Fibroblast of villous mesenchyme (primary cell): ENCODE measurements at regions not wholly inside any gene's neighbourhood (a gene's known extent, or its start where the extent isn't known, plus 50 kb on each side); places are given as distances from the start of the nearest gene placed in this dataset.

Experiments
- DNase-seq: peaks from one replicate; pipeline ENCODE4 v3.0.0-alpha.2; 2010; ENCODE audit warnings: low read depth
- H3K4me3 ChIP-seq: 2 replicates; pipeline ENCODE4 v1.5.1; 2011; ENCODE audit warnings: low read depth, mild to moderate bottlenecking, low read length
- TF ChIP-seq, protein P1 (sequence below): IDR thresholded peaks from 2 replicates; pipeline ENCODE4 v1.5.1; 2012; ENCODE audit warnings: low read depth, mild to moderate bottlenecking, low read length; ENCODE audit not compliant: insufficient read depth

DNA sequence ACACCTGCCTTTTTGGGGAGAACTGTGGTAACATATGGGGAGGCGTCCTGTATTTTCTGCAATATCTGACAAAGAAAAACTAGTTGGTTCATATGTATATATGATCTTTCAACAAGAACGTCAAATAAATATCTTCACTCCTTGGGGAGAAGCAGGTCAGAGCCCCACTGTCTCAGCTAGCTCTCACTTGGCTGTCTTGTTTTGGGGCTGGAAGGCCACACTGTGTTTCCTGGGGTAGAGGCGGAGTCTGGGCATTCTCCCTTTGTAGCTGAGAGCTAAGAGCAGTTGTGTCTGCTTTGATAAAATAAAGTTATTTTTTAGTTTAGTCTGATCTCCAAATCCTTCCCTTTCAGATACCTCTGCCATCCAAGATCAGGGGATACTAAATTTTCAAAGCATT, 83.9 kb upstream of the IGFBP3 start:
- TF ChIP-seq, protein P1, sequence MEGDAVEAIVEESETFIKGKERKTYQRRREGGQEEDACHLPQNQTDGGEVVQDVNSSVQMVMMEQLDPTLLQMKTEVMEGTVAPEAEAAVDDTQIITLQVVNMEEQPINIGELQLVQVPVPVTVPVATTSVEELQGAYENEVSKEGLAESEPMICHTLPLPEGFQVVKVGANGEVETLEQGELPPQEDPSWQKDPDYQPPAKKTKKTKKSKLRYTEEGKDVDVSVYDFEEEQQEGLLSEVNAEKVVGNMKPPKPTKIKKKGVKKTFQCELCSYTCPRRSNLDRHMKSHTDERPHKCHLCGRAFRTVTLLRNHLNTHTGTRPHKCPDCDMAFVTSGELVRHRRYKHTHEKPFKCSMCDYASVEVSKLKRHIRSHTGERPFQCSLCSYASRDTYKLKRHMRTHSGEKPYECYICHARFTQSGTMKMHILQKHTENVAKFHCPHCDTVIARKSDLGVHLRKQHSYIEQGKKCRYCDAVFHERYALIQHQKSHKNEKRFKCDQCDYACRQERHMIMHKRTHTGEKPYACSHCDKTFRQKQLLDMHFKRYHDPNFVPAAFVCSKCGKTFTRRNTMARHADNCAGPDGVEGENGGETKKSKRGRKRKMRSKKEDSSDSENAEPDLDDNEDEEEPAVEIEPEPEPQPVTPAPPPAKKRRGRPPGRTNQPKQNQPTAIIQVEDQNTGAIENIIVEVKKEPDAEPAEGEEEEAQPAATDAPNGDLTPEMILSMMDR = no peak
- no peak for DNase-seq
- no peak overlapping the region for H3K4me3 ChIP-seq

DNA sequence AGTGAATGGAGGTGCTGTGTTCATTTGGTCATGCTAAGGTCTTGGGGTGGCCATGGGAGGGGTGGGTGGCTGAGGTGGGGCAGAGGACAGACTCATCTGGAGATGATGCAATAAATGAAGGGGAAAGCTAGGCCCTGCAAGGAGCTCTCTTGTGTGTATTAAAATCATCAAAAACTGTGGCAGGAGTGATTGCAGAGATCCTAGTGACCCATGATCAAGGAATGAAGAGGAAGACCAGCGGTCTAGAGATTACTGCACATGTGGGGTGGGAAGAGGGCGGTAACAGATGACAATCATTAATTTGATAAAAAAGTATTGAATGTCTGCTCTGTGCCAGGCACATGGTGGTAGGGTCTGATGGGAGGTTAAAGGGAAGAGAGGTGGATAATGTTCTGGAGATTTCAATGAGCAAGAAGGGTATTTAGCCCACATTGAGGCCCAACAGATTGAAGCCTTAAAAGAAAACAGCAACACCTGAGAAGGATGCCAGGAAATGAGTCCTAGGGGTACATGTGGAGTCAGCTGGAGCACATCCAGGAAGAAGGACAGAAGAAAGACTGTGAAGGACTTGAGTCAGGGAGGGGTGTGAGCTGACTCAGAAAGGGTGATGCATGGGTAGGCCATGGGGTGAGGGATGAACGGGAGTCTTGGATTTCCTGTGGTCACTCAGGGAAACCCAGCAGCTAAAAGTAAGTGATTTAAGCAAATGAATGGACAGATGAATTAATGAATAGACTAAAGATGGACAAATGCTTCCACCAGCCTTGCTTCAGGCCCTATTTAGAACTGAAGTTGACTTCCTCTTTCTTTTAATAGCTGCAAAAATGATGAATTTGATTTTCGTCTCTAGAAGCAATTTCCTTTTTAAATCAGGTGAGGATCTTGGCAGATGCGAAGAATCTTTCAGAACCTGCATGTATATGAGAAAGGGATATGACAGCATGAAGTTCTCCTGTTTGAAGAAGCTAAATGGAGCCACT, 83.1 kb upstream of the IGFBP3 start:
- TF ChIP-seq, protein P1 = no peak
- no peak overlapping the region for H3K4me3 ChIP-seq
- DNase-seq = no peak

DNA sequence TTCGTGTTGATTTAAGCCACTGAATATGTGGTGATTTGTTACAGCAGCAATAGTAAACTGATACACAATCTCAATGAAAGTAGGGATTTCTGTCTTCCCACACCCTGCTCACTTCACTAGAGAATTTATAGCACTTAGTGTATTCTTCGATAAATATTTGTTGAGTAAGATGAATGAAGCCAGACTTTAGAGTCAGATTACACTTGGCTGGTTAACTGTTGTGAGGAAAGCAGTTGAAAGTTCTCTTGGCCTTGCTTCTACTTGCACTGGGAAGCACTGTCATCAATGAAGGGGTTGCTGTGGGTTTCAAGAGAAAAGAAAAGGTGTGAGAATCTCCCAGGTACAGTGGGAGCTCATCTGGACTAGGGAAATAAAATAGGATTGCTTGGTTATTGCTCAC, 82.1 kb upstream of the IGFBP3 start:
- TF ChIP-seq, protein P1 = no peak
- H3K4me3 ChIP-seq = no peak overlapping the region
- DNase-seq = no peak

DNA sequence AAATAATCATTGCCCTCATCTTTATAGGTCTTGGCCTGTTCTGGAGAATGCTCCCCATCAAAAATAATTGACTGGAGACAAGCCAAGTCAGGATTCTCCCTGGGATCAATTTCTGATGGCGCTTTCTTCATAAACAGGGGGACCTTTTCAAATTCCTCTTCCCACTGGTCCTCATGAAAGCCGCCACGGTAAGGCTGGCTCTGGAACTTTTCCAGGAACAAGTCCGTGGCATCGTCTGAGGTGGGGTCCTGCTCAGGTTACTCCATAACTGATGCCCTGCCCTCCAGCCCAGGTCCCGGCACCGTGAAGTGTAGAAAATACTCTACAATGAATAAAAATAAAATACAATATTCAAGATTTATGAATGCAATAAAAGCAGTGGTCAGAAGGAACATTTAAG, 79.4 kb upstream of the IGFBP3 start:
- TF ChIP-seq, protein P1 = no peak
- DNase-seq = no peak
- H3K4me3 ChIP-seq = no peak overlapping the region

DNA sequence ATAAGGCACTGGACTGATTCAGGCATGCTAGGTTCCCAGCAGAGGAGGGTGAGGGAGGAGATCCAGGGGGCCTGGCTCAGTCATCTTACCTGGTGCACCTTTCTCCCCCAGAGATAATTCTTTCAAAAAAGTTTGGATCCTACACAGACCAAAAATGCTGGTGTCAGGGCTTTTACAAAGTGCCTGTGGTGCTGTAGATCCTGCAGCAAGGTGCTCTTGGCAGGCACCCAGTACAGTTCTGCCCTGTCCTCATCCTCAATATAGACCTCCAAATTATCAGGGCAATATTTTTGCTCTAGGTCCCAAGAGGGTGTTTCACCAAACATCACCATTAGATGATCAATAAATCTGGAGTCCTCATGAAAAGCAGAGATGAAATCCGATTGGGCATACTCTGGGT, 78.5 kb upstream of the IGFBP3 start:
- TF ChIP-seq, protein P1 = no peak
- DNase-seq = no peak
- H3K4me3 ChIP-seq = no peak overlapping the region

DNA sequence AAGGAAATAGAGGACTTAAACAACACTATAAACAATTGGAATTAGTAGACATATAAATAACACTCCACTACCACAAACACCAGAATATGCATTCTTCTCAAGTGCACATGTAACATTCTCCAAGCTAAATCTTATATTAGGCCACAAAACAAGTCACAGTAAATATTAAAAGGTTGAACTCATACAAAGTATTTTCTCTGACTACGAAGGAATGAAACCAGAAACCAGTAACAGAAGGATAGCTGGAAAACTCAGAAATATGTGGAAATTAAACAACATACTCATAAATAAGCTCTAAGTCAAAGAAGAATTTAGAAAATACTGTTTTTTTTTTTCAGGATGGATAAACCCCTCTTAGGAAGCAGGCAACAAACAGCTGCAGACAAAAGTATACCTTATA, 77.4 kb upstream of the IGFBP3 start:
- H3K4me3 ChIP-seq = no peak overlapping the region
- TF ChIP-seq, protein P1 = no peak
- DNase-seq = no peak
